ENCODE measurements at regions not wholly inside any gene's neighbourhood (a gene's known extent, or its start where the extent isn't known, plus 50 kb on each side); places are given as distances from the start of the nearest gene placed in this dataset.

- no peak for TF ChIP-seq CTCF (IDR thresholded peaks at IDR 0.05)
- intact Hi-C loops (cut with DNase I) = no loop called here
- no peak for ATAC-seq
- no peaks in the 10 kb centered on the region for H3K4me1 ChIP-seq
- DNase-seq = no peak
- H3K27me3 ChIP-seq (ENCODE audit: low read depth) = no peaks in the 10 kb centered on the region
- no peaks in the 10 kb centered on the region for H3K9me3 ChIP-seq
- no peaks in the 10 kb centered on the region for H3K36me3 ChIP-seq
- no peak overlapping the region for H3K4me3 ChIP-seq
- no peak overlapping the region for H3K27ac ChIP-seq
These were observed 319.8 kb downstream of the RPS4Y2 start for GRCh38 chrY:21075658-21076057.

- Histone ChIP-seq H3K36me3 (no peaks in the 10 kb centered on the region), H3K9me3 (no peaks in the 10 kb centered on the region), H3K27me3 (ENCODE audit: low read depth) (no peaks in the 10 kb centered on the region), H3K4me1 (no peaks in the 10 kb centered on the region), H3K4me3 (no peak overlapping the region), H3K27ac (no peak overlapping the region)
- DNase-seq (no peak), ATAC-seq (no peak)
- intact Hi-C loops (cut with DNase I) = no loop called here
- TF ChIP-seq CTCF (IDR thresholded peaks at IDR 0.05) = no peak
These were observed 323.8 kb downstream of the RPS4Y2 start for GRCh38 chrY:21079670-21080069.

GRCh38 chrY:21081640-21082611 is 326.0 kb downstream of the RPS4Y2 start:
- DNase-seq (no peak), ATAC-seq (no peak)
- Histone ChIP-seq H3K9me3 (no peaks in the 10 kb centered on the region), H3K4me3 (no peak overlapping the region), H3K4me1 (no peaks in the 10 kb centered on the region), H3K36me3 (no peaks in the 10 kb centered on the region), H3K27ac (no peak overlapping the region), H3K27me3 (ENCODE audit: low read depth) (no peaks in the 10 kb centered on the region)
- TF ChIP-seq CTCF (IDR thresholded peaks at IDR 0.05) = no peak
- intact Hi-C loops (cut with DNase I) = no loop called here

- DNase-seq = no peak
- no peaks in the 10 kb centered on the region for H3K4me1 ChIP-seq
- ATAC-seq = no peak
- TF ChIP-seq CTCF (IDR thresholded peaks at IDR 0.05) = no peak
- H3K36me3 ChIP-seq = no peaks in the 10 kb centered on the region
- H3K27me3 ChIP-seq (ENCODE audit: low read depth) = no peaks in the 10 kb centered on the region
- no peak overlapping the region for H3K4me3 ChIP-seq
- no peak overlapping the region for H3K27ac ChIP-seq
- no peaks in the 10 kb centered on the region for H3K9me3 ChIP-seq
- intact Hi-C loops (cut with DNase I) = no loop called here
These were observed 326.7 kb downstream of the RPS4Y2 start for GRCh38 chrY:21082639-21083038.

- Histone ChIP-seq H3K4me1 (no peaks in the 10 kb centered on the region), H3K27ac (no peak overlapping the region), H3K9me3 (no peaks in the 10 kb centered on the region), H3K27me3 (ENCODE audit: low read depth) (no peaks in the 10 kb centered on the region), H3K4me3 (no peak overlapping the region), H3K36me3 (no peaks in the 10 kb centered on the region)
- no peak for ATAC-seq
- intact Hi-C loops (cut with DNase I) = no loop called here
- DNase-seq = no peak
- TF ChIP-seq CTCF (IDR thresholded peaks at IDR 0.05) = no peak
These were observed 336.0 kb downstream of the RPS4Y2 start for GRCh38 chrY:21091909-21092308.

Measured in lower lobe of right lung (tissue), 2 donors.